Activated CD8-positive, alpha-beta T cell treated with anti-CD3 and anti-CD28 coated beads for 36 hours (primary cell): ENCODE measurements at regions not wholly inside any gene's neighbourhood (a gene's known extent, or its start where the extent isn't known, plus 50 kb on each side); places are given as distances from the start of the nearest gene placed in this dataset.

Experiments
- ATAC-seq: fragments of 200-7000 bp; cut with Tn5 transposase; one replicate; pipeline ENCODE4 v1.10.0; 2021; ENCODE audit warnings: mild to moderate bottlenecking, moderate library complexity
- CTCF ChIA-PET: fragments of 350-600 bp; sonication (Branson Sonifier 250); formaldehyde crosslinking; loops from one replicate; lab custom pipeline; 2021; ENCODE audit warnings: antibody characterized with exemption; lab: Charles Lee
- POLR2A ChIA-PET: fragments of 350-600 bp; sonication (Branson Sonifier 250); formaldehyde crosslinking; loops from one replicate; lab custom pipeline; 2021; ENCODE audit warnings: antibody characterized with exemption; lab: Charles Lee
- DNase-seq: peaks from one replicate; pipeline ENCODE4 v3.0.0-alpha.2; 2020
- H3K27ac Mint-ChIP-seq: one replicate; pipeline ENCODE4 v1.8.0; 2021; ENCODE audit warnings: mild to moderate bottlenecking, mixed read lengths
- H3K27me3 Mint-ChIP-seq: one replicate; pipeline ENCODE4 v1.8.0; 2021; ENCODE audit warnings: mixed read lengths
- H3K36me3 Mint-ChIP-seq: one replicate; pipeline ENCODE4 v1.8.0; 2021; ENCODE audit warnings: low read depth, mixed read lengths
- H3K4me1 Mint-ChIP-seq: one replicate; pipeline ENCODE4 v1.8.0; 2021; ENCODE audit warnings: low read depth, mixed read lengths
- H3K4me3 Mint-ChIP-seq: one replicate; pipeline ENCODE4 v1.8.0; 2021; ENCODE audit warnings: mild to moderate bottlenecking, moderate library complexity, mixed read lengths
- H3K9me3 Mint-ChIP-seq: one replicate; pipeline ENCODE4 v1.8.0; 2021; ENCODE audit warnings: mixed read lengths
- intact Hi-C: fragments of 100-400 bp; cut with micrococcal nuclease; formaldehyde crosslinking; loops from one replicate; pipeline ENCODE4 v1.10.0; 2022
- TF ChIP-seq, protein P1 (sequence below): fragments of 200-600 bp; IDR thresholded peaks from one replicate; pipeline ENCODE4 v1.8.0; 2022; ENCODE audit warnings: antibody characterized with exemption, mild to moderate bottlenecking

DNA sequence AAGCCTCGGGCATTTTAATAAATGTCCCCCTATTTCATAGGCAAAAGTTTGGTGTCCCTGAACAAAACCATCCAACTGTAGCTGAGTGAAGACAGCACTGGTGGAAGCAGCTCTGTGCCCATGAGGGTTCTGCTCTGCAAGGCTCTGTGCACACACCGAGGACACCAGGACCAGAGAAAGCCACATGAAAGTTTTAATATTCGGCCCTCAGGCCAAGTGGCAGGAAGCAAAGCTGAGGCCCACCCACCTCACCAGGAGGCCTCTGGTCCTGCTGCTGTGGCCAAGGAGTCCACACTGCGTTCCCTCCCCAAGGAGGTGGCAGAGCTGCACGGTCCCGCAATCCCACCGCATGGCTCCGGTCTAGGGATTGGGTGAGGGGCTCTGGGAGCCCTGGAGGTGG, 62.6 kb upstream of the RPS6KA2 start:
- intact Hi-C loops, result no loop called here
- no peak overlapping the region for H3K27ac Mint-ChIP-seq
- TF ChIP-seq, protein P1, sequence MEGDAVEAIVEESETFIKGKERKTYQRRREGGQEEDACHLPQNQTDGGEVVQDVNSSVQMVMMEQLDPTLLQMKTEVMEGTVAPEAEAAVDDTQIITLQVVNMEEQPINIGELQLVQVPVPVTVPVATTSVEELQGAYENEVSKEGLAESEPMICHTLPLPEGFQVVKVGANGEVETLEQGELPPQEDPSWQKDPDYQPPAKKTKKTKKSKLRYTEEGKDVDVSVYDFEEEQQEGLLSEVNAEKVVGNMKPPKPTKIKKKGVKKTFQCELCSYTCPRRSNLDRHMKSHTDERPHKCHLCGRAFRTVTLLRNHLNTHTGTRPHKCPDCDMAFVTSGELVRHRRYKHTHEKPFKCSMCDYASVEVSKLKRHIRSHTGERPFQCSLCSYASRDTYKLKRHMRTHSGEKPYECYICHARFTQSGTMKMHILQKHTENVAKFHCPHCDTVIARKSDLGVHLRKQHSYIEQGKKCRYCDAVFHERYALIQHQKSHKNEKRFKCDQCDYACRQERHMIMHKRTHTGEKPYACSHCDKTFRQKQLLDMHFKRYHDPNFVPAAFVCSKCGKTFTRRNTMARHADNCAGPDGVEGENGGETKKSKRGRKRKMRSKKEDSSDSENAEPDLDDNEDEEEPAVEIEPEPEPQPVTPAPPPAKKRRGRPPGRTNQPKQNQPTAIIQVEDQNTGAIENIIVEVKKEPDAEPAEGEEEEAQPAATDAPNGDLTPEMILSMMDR, result no peak
- POLR2A ChIA-PET, result no interaction called here
- ATAC-seq (no peak), DNase-seq (no peak)
- H3K9me3 Mint-ChIP-seq, result no peaks in the 10 kb centered on the region
- H3K27me3 Mint-ChIP-seq, result peaks cover 1% of the 10 kb centered on the region
- H3K4me3 Mint-ChIP-seq, result no peak overlapping the region
- CTCF ChIA-PET, result no interaction called here
- no peaks in the 10 kb centered on the region for H3K4me1 Mint-ChIP-seq
- no peaks in the 10 kb centered on the region for H3K36me3 Mint-ChIP-seq

DNA sequence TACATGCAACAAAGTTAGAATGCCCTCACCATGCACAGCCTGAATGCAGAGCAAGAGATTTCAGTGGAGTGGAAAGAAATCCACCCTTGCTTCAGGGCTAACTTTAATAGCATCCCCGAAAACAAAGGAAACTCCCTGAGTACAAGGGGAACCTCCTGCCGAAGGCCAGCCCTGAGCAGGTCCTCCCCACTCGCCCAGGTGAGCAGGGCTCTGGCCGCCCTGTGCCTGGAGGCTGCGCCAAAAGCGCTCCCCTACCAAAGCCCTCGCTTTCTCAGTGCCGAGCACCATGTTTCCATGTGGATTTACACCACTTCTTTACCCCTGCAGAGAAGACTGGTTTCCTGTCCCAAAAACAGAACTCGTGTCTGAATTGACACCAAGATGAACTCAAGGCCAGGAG, 61.9 kb upstream of the RPS6KA2 start:
- H3K36me3 Mint-ChIP-seq, result no peaks in the 10 kb centered on the region
- H3K4me3 Mint-ChIP-seq, result no peak overlapping the region
- DNase-seq (no peak), ATAC-seq (no peak)
- no peaks in the 10 kb centered on the region for H3K4me1 Mint-ChIP-seq
- intact Hi-C loops, result no loop called here
- TF ChIP-seq, protein P1, result no peak
- POLR2A ChIA-PET, result no interaction called here
- H3K9me3 Mint-ChIP-seq, result no peaks in the 10 kb centered on the region
- H3K27me3 Mint-ChIP-seq, result peaks cover 1% of the 10 kb centered on the region
- CTCF ChIA-PET, result no interaction called here
- no peak overlapping the region for H3K27ac Mint-ChIP-seq

GRCh38 chr6:166687879-166688205, 60.8 kb upstream of the RPS6KA2 start:
- DNase-seq, result no peak
- Mint-ChIP-seq H3K4me3 (no peak overlapping the region), H3K4me1 (no peaks in the 10 kb centered on the region), H3K9me3 (no peaks in the 10 kb centered on the region), H3K27me3 (peaks cover 1% of the 10 kb centered on the region), H3K36me3 (no peaks in the 10 kb centered on the region), H3K27ac (no peak overlapping the region)
- ChIA-PET POLR2A (no interaction called here), CTCF (interaction anchor here (0.6 kb wide), 1 partner anchor 31 kb away, joined by 3 read pairs; no protein-coding TSS in a partner anchor)
- TF ChIP-seq, protein P1, result no peak
- intact Hi-C loops, result no loop called here
- ATAC-seq, result no peak

- Mint-ChIP-seq H3K4me3 (no peak overlapping the region), H3K4me1 (no peaks in the 10 kb centered on the region), H3K36me3 (no peaks in the 10 kb centered on the region), H3K9me3 (no peaks in the 10 kb centered on the region), H3K27me3 (peaks cover 1% of the 10 kb centered on the region), H3K27ac (no peak overlapping the region)
- intact Hi-C loops, result no loop called here
- DNase-seq, result no peak
- CTCF ChIA-PET, result interaction anchor here (0.6 kb wide), 2 partner anchors 9 to 30 kb away, joined by 3 read pairs; no protein-coding TSS in a partner anchor
- no peak for ATAC-seq
- TF ChIP-seq, protein P1, result no peak
- POLR2A ChIA-PET, result no interaction called here
Observed at GRCh38 chr6:166687070-166687878, 60.2 kb upstream of the RPS6KA2 start.

GRCh38 chr6:166686317-166686716, 59.3 kb upstream of the RPS6KA2 start:
- Mint-ChIP-seq H3K4me3 (no peak overlapping the region), H3K27ac (no peak overlapping the region), H3K9me3 (no peaks in the 10 kb centered on the region), H3K27me3 (peaks cover 1% of the 10 kb centered on the region), H3K36me3 (no peaks in the 10 kb centered on the region), H3K4me1 (no peaks in the 10 kb centered on the region)
- TF ChIP-seq, protein P1, result no peak
- intact Hi-C loops, result no loop called here
- no peak for ATAC-seq
- POLR2A ChIA-PET, result no interaction called here
- no peak for DNase-seq
- CTCF ChIA-PET, result no interaction called here
